GM21367 (cell line): ENCODE measurements at regions not wholly inside any gene's neighbourhood (a gene's known extent, or its start where the extent isn't known, plus 50 kb on each side); places are given as distances from the start of the nearest gene placed in this dataset.

Experiments used
- ATAC-seq: cut with Tn5 transposase; IDR thresholded peaks from one replicate; pipeline ENCODE4 v1.9.1; 2021; ENCODE audit not compliant: unreplicated experiment

DNA sequence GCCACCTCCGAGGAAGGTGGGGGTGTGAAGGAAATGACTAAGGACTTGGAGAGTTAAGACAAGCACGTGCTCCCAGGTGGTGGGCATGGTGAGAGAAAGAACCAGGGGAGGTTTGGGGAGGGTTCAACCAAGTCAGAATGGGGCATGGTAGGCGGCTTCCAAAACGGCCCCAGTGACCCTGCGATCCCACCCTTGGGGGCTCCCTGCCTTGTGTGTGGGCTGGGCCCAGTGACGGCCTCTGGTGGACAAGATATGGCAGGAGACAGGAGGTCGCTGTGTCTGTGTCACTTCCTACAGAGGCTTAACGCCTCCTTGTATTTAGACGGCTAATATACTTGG is 51.3 kb upstream of the IRX4 start:
- ATAC-seq: no peak

GRCh38 chr5:1933364-1934055 is 50.8 kb upstream of the IRX4 start:
- no peak for ATAC-seq
